Thyroid gland (tissue), 4 donors: ENCODE measurements at regions not wholly inside any gene's neighbourhood (a gene's known extent, or its start where the extent isn't known, plus 50 kb on each side); places are given as distances from the start of the nearest gene placed in this dataset.

Source experiments
- DNase-seq, 2 donors: peaks; one replicate each; pipeline ENCODE4 v3.0.0-alpha.2; 2019
- H3K27ac ChIP-seq, 3 donors: fragments of 200-600 bp; sonication (generic); 1 replicate in 2 of 3; 2 replicates in 1 of 3; pipeline ENCODE4 v1.5.1; 2016 to 2019; ENCODE audit warnings: mild to moderate bottlenecking in 1 of 3, moderate library complexity in 1 of 3
- H3K27me3 ChIP-seq: fragments of 200-600 bp; sonication (generic); one replicate; pipeline ENCODE4 v1.5.1; 2019
- H3K36me3 ChIP-seq, 2 donors: fragments of 200-600 bp; sonication (generic); one replicate each; pipeline ENCODE4 v1.5.1; 2016 to 2019
- H3K4me1 ChIP-seq, 2 donors: fragments of 200-600 bp; sonication (generic); one replicate each; pipeline ENCODE4 v1.5.1; 2017 to 2019
- H3K4me3 ChIP-seq, 3 donors: fragments of 200-600 bp; sonication (generic); replicated peaks in 1 of 3; 1 replicate in 2 of 3; 2 replicates in 1 of 3; pipeline ENCODE4 v1.5.1; 2016; ENCODE audit warnings: mild to moderate bottlenecking in 1 of 3
- H3K9me3 ChIP-seq: fragments of 200-600 bp; sonication (generic); one replicate; pipeline ENCODE4 v1.5.1; 2017
- POLR2A ChIP-seq, 2 donors: fragments of 450-650 bp; IDR thresholded peaks; one replicate each; pipeline ENCODE4 v1.6.1; 2017; ENCODE audit warnings: antibody characterized with exemption in 2 of 2, mild to moderate bottlenecking in 2 of 2, moderate library complexity in 1 of 2
- WGBS, 2 donors: methylation state at CpG; one replicate each; pipeline ENCODE4 v1.1.5; 2017; 5-methylcytosine and 5-hydroxymethylcytosine counted together
- intact Hi-C: fragments of 100-400 bp; cut with DNase I; formaldehyde crosslinking; loops from one replicate; pipeline ENCODE4 v1.15.1; 2023
- TF ChIP-seq, protein P1 (sequence below), 6 experiments: fragments of 200-600 bp in 3 of 6; fragments of 450-650 bp in 3 of 6; sonication (generic) in 3 of 6; IDR thresholded peaks; one replicate each; pipeline ENCODE4 v1.5.1; 2016 to 2019; ENCODE audit warnings: antibody characterized with exemption in 6 of 6, mild to moderate bottlenecking in 2 of 6, inconsistent platforms in 1 of 6, moderate library complexity in 1 of 6

- 83 to 88% methylated on average over 6 of the region's 6 CpGs for WGBS, 2 donors
- DNase-seq: no peak
- peaks cover 4 to 34% of the 10 kb centered on the region in 2 donors for H3K4me1 ChIP-seq
- no peak overlapping the region for H3K4me3 ChIP-seq
- H3K36me3 ChIP-seq: no peaks in the 10 kb centered on the region
- no peaks in the 10 kb centered on the region for H3K27me3 ChIP-seq
- intact Hi-C loops: no loop called here
- H3K9me3 ChIP-seq: no peaks in the 10 kb centered on the region
- TF ChIP-seq, protein P1, sequence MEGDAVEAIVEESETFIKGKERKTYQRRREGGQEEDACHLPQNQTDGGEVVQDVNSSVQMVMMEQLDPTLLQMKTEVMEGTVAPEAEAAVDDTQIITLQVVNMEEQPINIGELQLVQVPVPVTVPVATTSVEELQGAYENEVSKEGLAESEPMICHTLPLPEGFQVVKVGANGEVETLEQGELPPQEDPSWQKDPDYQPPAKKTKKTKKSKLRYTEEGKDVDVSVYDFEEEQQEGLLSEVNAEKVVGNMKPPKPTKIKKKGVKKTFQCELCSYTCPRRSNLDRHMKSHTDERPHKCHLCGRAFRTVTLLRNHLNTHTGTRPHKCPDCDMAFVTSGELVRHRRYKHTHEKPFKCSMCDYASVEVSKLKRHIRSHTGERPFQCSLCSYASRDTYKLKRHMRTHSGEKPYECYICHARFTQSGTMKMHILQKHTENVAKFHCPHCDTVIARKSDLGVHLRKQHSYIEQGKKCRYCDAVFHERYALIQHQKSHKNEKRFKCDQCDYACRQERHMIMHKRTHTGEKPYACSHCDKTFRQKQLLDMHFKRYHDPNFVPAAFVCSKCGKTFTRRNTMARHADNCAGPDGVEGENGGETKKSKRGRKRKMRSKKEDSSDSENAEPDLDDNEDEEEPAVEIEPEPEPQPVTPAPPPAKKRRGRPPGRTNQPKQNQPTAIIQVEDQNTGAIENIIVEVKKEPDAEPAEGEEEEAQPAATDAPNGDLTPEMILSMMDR (IDR thresholded peaks at IDR 0.05): no peak
- no peak for TF ChIP-seq POLR2A (IDR thresholded peaks at IDR 0.05)
- H3K27ac ChIP-seq: peak overlapping the region in 1 of 3 donors; percentile 45
Measured at GRCh38 chr20:60339738-60340137, 381.5 kb downstream of the CDH26 start.

DNA sequence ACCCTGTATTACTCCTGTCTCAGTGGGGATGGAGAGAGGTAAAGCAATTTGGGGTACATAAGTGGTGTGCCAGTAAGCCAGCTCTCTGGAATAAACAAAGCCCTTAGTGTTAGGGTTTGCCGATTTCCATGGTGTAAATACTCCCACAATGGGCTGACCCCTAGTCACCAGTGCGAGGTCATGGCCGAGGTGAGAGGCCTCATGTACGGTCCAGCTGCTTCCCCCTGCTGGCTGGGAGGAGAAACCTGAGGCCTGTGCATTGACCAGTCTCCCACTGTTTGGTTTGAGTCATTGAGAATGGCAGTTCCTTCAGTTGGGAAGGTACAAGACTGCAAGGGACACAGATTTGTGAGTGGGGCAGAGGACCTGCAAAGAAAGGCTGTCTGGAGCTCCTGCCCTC, 382.0 kb downstream of the CDH26 start:
- Histone ChIP-seq H3K36me3 (no peaks in the 10 kb centered on the region), H3K4me1 (peaks cover 4 to 34% of the 10 kb centered on the region in 2 donors), H3K9me3 (no peaks in the 10 kb centered on the region), H3K4me3 (no peak overlapping the region), H3K27me3 (no peaks in the 10 kb centered on the region), H3K27ac (no peak overlapping the region)
- DNase-seq: no peak
- WGBS, 2 donors: 88 to 90% methylated on average over 4 of the region's 4 CpGs
- intact Hi-C loops: no loop called here
- TF ChIP-seq, protein P1 (IDR thresholded peaks at IDR 0.05): no peak
- no peak for TF ChIP-seq POLR2A (IDR thresholded peaks at IDR 0.05)

GRCh38 chr20:60341062-60341461, 382.8 kb downstream of the CDH26 start:
- no peaks in the 10 kb centered on the region for H3K36me3 ChIP-seq
- WGBS, 2 donors: 94% methylated on average over 7 of the region's 7 CpGs
- TF ChIP-seq POLR2A (IDR thresholded peaks at IDR 0.05): no peak
- TF ChIP-seq, protein P1 (IDR thresholded peaks at IDR 0.05): no peak

DNA sequence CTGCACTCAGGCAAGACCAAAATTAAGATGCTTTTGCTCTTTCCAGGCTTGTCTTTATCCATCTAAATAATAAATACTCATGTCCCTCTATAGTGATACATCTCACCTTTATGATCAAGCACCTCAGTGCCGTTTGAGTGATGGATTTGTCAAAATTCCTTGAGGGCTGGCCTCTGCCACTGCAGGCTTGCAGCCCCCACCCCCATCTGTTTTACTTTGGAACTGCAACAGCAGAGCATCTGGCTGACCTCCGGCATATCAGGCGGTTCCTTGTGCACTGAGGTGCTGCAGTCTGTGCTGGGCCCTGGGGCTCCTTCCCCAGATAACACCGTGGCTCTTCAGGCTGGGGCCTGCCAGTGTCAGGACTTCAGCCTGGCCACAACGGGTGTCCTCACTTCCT, 386.9 kb downstream of the CDH26 start:
- H3K36me3 ChIP-seq: no peaks in the 10 kb centered on the region
- TF ChIP-seq, protein P1 (IDR thresholded peaks at IDR 0.05): no peak
- no peak for TF ChIP-seq POLR2A (IDR thresholded peaks at IDR 0.05)
- H3K4me3 ChIP-seq: no peak overlapping the region
- H3K4me1 ChIP-seq: peaks cover 0 to 10% of the 10 kb centered on the region in 2 donors
- H3K9me3 ChIP-seq: no peaks in the 10 kb centered on the region
- 79 to 86% methylated on average over 5 of the region's 5 CpGs for WGBS, 2 donors
- H3K27me3 ChIP-seq: no peaks in the 10 kb centered on the region
- H3K27ac ChIP-seq: no peak overlapping the region
- no peak for DNase-seq
- intact Hi-C loops: no loop called here

More at GRCh38 chr20:60341062-60341461, 382.8 kb downstream of the CDH26 start:
- Histone ChIP-seq H3K27me3 (no peaks in the 10 kb centered on the region), H3K4me3 (no peak overlapping the region), H3K27ac (no peak overlapping the region), H3K4me1 (peaks cover 4 to 34% of the 10 kb centered on the region in 2 donors), H3K9me3 (no peaks in the 10 kb centered on the region)
- intact Hi-C loops: no loop called here
- DNase-seq: no peak

- H3K27me3 ChIP-seq: no peaks in the 10 kb centered on the region
- TF ChIP-seq POLR2A (IDR thresholded peaks at IDR 0.05): no peak
- TF ChIP-seq, protein P1 (IDR thresholded peaks at IDR 0.05): no peak
- no peak for DNase-seq
- no peak overlapping the region for H3K27ac ChIP-seq
- H3K4me1 ChIP-seq: no peaks in the 10 kb centered on the region
- WGBS, 2 donors: 94 to 95% methylated on average over 11 of the region's 11 CpGs
- H3K36me3 ChIP-seq: no peaks in the 10 kb centered on the region
- intact Hi-C loops: no loop called here
- no peak overlapping the region for H3K4me3 ChIP-seq
- H3K9me3 ChIP-seq: no peaks in the 10 kb centered on the region
Measured at GRCh38 chr20:60349418-60349817, 391.2 kb downstream of the CDH26 start.
